KG1 (cell line): ENCODE measurements at regions not wholly inside any gene's neighbourhood (a gene's known extent, or its start where the extent isn't known, plus 50 kb on each side); places are given as distances from the start of the nearest gene placed in this dataset.

ENCODE experiments used
- DNase-seq: peaks from one replicate; lab custom pipeline; 2025; lab: John Stamatoyannopoulos, UW

DNA sequence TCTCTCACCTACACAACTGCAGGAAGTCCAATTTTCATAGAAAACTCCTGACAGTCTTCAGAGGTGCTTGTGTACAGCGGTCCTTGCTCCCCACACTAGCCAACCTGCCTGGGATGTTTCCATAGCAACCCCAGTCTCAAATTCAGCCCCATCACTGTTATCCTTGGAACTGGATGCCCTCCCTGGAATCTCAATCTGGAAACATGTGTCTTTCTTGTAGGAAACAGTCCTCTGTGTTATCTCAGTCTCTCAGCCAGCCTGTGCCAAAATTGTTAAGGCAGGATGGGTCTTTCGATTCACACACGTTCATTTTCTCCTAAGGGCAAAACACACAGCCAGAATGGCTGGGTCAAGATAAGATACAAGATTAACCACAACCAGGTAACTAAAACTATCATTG is 295.5 kb upstream of the RND3 start:
- DNase-seq, result no peak

DNA sequence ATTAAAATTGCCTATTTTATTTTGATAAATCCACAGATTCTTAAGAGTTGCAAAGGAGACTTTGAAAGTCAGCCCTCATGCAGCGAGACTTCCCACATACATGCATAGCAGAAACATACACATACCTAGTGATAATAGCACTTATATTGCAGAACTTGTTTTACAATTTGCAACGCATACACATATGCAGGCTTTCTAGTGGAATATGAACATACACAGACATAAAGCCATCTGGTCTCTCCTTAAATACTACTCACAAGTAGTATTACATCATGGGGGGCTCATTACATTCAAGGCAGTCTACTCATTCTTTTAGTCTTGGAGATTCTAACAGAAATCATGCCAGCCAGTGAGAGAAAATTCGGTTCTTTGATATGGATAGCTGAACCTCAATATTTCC is 295.1 kb upstream of the RND3 start:
- no peak for DNase-seq

DNA sequence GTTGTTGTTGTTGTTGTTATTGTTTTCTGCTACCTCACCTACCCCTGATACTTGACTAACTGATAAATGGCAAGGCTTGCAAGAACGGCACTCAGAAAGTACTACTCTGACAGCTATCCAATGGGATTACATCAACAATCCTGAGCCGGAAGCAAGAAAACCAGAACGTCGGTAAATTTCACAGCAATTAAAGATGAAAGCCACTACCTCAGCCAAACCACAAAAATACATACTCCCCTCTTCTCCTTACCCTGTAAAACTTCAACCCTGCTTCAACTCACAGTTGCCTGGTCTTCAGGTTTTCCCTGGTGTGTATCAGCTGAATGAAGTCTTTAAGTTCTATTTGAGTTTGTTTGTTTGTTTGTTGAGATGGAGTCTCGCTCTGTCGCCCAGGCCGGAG is 293.7 kb upstream of the RND3 start:
- DNase-seq, result no peak

DNA sequence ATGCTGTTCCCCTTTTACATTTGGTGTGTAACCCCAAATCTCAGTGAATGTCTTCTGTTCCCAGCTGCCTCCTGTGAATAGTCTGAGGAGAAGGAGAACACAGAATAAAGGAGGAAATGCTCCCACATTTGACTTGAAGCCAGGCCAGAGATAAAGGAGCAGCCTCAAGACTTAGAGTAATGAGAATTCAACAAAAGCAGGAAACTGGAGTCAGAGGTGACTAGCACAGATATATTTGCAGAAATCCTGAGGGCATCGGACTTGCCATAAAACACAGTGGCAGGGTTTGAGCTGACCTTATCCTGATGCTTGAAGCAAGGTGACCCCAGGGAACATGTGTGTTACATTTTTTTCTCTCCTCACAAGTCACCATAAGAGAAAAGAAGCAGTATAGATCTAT is 291.4 kb upstream of the RND3 start:
- DNase-seq, result no peak

DNA sequence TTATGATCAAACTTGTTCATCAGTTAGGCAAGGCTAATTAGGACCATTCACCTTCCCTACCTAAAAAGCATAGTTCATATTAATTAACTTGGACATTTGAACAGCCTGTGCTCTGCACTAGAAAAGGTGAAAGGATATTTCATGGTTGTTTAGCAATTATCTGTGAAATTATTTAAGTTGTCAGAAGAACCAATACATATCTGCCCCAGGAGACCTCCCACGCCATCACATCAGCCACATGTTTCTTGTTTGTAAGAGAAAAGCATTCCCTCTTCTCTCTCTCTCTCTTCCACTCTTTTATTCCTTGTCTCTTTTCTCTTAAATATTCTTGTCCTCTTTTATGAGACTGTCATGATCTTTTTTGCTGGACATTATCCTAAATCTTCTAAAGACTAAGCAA is 282.0 kb upstream of the RND3 start:
- no peak for DNase-seq

DNA sequence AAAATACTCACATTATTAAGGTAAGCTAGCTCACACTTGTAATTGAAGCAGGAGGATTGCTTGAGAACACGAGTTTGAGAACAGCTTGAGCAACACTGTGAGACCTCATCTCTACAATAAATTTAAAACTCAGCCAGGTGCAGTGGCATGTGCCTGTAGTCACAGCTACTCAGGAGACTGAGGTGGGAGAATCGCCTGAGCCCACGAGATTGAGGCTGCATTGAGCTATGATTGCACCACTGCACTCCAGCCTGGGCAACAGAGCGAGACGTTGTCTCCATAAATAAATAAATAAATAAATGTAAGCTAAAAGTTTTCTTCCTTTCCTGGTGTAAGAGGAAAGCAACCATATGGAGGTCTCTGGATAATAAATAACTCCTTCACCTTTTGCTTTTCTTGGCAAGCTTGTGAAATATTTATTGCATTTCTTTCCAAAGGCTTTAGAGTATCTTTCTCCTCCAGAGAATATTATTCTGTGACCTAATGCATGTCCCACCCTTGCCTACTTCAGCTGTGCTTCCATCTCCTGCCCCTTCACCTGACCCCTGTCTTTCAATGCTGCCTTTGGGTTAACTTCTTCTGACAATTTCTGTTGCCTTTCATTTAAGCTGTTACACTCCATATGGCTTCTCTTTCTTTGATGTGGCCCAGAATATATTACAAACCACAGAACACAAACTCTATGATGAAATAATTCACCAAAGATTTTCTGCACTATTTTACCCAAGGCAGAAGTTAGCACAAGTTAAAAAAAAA is 280.7 kb upstream of the RND3 start:
- no peak for DNase-seq

DNA sequence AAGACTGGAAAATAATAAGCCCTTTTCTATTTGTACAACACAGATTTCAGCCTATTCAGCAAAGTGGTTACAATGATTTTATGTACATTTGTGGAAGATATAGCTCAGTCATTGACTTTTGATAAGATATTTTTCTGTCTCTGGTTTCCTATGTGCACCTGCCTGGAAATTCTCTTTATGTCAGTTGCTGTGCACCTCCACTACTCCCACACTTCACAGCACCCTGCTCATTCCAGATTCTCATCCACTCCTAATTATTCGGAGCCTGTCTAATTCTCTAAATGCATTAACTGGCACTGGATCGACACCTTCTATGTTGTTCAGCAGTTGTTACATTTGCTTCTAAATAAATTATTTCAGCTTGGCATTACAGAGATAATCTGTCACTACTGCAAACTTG is 275.1 kb upstream of the RND3 start:
- DNase-seq, result no peak

DNA sequence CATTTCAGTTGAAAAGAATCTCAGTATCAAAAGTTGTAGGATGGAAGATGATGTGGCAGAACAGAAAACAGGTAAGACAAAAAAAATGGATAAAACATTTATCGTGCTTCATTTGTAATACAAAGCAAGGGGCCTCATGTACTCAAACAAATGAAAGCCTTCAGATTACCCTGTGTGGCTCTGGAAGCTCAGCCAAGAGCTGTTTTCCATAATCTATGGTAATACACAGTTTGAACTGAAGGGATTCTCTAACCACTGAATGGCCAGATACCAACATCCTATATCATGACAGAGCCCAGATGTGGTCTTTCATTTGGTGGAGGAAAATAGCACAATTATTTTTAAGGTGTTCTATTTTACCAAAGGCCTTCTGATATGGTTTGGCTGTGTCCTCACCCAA is 272.1 kb upstream of the RND3 start:
- DNase-seq, result no peak

DNA sequence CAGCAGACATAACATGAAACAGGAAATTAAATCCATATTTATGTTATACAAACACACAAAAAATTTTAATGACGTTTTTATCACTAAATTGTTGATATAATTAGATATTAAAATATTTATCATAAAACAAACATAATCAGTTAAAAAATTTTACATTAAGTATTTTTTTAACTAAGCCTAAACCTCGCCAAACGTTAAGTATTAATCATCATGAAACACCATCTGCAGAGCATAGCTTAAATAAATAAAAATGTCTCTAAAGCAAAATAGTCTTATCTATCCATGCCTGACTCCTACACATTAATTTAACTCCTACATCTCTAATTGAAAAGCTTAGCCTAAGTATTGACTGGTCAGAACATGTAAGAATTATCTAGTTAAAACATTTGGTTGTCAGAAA is 271.6 kb upstream of the RND3 start:
- DNase-seq, result no peak

DNA sequence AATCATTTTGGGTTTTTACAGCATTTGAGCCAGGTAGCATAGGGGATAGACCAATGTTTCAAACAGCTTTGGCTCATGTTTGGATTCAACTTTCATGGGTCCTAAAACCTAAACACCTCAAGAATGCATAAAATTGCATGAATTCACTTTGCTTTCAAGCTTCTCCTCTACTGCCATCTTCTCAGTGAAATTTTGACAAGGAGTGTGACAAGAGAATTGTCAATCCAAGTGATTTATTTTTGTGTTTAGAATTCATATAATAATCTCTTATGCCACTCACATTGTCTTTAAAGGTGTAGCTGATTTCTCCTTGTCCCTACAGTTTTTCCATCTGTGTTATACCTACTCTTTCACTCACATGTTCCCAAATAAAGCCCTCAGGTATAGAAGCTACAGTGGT is 264.8 kb upstream of the RND3 start:
- no peak for DNase-seq

DNA sequence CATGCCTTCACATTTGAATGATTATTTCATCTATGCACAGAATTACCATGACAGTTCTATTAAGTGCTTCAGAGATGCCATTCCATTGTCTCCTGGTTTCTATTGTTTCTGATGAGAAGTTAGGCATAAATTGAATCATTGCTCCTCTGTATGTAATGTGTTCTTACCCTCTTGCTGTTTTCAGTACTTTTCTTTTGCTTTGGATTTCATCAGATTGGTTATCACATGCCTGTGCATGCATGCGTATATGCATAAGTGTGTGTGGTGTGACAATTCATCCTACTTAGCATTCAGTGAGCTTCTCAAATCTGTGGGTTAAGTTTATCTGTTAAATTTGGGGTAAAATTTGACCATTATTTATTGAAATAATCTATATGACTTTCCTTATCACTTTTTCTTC is 263.3 kb upstream of the RND3 start:
- DNase-seq, result no peak

DNA sequence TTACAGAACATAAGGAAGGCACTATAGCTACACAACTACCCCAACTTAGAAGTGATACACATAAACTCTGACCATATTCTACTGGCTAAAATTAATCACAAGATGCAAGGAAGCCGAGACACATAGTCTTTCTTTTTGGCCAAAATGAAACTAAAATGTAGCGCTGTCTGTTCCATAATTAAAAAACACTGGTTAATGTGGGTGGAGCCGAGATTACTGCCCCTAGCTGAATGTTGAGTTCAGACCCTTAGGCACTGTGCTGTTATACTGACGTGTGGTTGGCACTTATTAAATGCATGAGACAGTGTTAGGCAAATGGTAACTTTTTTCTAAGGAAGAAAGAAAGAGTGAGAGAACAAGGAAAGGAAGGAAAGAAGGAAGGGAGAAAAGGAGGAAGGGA is 254.6 kb upstream of the RND3 start:
- DNase-seq, result no peak

DNA sequence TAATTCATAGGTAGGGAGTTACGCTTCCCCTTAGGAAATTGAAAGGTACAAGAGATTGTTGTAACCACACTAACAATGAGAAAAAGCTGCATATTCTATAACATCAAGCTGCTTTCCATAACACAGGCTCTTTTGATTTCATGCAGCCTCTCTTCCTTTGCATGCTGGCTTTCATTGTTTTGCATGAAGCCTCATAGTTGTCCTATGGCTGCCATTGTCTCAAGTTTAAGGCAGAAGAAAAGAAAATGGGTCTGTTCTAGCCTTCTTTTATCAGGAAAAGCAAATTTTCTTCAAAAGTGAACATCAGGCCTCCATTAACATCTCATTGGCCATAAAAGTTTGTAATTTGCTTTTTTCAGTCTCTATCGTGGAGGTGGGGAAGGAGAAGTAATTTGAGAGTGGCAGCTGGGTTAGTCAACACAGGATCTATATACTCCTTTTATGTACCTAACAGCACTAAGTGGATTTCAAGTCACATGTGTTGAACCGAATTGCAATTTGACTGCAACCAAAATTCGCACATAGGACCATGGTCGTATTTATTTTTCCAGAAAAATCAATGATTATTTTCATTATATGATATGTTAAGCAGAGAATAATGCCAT is 248.5 kb upstream of the RND3 start:
- no peak for DNase-seq

DNA sequence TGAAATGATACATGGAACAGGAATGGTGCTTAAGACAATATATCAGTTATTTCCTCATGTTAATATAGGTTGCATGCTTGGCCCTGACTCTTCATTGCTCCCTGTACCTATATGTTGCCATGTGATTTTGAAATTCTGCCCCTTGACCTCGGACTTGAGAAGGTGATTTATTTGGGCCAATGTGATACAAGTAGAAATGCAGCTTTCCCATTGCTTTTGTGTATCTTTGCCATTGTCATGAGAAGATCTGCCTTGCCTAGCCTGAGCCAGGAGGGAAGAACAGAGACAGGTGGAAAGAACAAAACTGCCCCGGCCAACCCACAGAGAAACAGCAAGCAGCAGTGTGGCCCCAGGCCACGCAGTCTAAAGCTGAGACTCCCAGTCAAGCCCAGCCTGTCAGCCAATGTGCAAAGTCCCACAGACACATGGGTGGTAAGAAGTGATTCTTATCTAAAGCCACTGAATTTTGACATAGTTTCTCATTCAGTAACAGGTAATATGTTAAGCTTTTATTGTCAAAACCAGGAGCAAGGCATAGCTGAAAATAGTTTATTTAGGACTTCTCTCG is 245.7 kb upstream of the RND3 start:
- DNase-seq, result no peak

DNA sequence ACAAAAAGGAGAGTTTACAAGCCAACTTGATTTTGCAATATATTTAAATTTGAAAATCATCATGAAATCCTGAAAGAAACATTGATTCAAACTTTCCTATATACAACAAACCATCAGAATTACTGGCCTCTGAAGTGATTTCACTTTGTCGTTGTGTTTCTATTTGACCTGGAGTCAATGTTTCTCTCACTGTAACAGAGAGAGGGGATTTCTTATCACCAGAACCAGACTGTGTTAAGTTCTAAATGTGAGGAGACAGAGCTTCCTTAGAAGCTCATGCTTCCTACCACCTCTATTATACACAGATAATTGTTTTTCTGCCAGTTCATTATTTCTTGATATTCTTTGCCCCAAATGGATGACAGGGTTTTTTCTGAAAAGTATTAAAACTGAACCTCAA is 245.0 kb upstream of the RND3 start:
- DNase-seq, result no peak

DNA sequence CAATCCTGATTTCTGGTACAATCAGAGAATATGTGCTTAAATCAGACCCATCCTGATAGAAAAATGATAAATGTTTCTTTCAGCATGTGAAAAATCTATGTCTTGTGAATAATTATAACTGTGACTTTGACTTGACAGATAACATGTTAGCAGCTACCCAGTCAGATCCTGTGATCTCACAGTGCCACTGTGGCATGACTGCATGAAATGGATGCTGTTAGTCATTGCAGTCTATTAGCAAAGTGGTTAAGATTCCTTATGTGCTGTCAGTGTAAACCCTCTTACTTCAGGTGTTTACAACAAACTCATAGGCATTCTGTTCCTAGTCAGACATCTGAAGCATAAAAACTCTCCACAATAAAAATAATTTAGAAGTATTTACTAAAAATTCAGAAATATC is 244.6 kb upstream of the RND3 start:
- no peak for DNase-seq

DNA sequence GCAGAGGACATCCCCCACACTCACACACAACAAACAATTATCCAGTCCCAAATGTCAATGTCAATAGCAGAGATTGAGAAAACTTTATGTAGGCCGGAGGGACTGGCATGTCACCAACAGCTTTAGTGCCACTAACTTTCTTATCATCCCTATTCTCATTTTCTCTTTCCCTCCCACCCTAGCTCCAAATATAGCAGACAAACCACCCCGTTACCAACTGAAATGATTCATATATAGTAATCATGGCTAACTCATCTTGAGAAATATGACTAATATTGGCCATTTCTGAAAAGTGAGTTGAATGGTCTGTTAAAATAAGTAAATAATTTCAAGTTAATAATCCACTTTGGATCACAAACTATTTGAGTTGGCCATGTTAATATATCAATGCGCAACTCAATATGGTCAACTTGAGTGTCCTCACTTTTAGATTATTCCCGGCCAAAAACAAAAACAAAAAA is 242.1 kb upstream of the RND3 start:
- DNase-seq, result no peak

DNA sequence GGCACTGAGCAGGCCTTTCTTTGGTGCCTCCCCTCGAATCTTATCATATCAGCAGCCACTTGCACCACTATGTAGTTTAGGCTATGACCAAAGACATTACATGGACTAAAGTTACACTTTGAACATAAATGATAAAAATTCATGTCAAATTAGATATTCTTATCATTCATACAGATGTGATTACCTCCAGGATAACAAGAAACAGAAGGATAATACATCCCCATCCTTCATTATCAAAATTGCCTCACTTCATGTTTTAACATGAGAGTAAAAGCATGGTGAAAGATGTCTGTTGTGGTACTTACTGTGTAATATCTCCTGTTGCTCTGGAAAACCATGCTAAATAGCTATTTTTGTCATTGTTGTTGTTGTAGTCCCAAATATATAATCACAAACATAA is 230.8 kb upstream of the RND3 start:
- DNase-seq, result no peak

DNA sequence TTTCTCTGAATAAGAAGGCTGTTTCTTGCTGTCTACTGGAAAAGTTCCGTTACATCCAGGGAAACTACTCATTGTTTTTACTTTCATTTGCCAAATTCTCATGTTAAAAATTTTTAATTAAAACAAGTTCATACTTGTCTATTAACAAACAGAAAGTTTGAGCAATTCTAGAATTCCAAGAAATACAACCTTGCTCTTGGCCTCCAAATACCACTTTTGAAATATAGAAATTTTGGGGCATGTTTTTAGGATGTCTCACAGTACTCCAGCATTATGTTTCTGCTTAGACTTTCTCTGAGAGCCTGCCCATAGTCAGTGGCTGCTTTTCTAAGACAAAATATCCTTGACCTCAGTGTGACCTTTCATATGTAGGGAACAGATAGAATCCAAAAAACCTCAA is 228.7 kb upstream of the RND3 start:
- DNase-seq, result no peak

DNA sequence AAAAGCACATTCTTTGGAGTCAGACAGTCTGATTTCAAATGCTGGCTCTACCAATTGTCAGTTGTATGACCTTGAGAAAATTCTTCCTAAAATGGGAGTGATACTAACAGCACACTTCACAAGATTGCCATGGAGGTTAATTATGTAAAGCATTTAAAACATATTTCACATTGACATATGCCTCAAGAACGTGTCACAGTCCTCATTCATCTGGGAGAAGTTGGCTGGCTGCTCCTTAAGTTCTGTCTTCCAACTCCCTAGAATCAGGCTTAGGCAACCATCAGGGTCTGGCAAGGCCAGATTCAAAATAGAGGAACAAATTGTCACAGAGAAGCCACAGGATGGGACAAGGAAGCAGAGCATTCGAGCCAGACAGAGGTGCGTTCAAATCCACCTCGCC is 228.0 kb upstream of the RND3 start:
- DNase-seq, result no peak

DNA sequence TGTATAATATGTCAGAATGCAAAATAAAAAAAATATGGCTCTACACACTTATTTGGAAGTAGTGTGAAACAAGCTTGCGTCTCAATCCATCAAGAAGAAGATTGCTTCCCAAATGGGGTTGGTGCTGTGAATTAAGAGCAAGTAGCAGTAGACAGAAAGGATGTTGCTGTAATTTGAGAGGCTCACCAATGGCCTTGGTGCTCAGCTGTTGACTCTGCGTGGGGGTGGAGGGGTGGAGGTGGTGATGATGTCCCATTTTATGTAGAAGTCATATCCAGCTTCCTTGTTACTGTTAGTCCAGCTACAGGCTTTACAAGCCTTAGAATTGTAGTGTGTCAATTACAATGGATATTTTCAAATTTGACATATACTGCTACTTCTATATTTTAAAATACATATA is 223.4 kb upstream of the RND3 start:
- no peak for DNase-seq

DNA sequence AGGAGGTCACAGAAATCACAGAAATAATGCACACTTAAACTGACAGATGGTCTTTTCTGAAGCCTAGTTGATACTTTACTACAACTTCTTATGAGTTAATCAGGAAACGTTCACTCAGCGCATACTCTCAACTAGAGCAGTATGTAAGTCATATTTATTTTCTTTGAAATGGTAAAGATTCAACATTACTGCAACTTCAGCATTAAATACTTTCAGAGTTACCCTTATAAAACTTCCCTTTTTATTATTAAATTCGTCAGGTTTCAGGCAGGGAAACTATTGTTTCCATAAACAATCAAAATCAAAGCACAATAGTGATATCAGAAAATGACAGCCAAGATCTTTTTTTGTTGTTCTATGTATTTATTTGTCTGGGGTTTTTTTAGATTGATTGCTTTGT is 222.6 kb upstream of the RND3 start:
- DNase-seq, result no peak

DNA sequence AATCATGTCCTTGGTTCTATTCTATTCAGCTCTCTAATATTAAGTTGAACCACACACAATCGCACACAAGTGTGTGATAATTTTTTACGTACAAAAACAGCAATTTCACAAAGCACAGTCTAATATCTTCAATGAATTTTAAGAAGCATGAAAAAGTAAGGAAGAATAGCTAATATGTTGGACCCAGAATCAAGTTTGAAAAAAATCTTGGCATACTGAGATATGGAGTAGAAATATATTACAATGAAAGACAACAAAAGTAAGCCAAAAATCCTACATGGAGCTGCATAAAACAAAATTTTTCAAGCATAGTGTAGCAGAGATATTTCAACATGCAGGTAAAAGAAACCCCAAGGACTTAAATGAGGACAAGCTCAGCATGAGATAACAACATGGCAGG is 219.1 kb upstream of the RND3 start:
- DNase-seq, result no peak

DNA sequence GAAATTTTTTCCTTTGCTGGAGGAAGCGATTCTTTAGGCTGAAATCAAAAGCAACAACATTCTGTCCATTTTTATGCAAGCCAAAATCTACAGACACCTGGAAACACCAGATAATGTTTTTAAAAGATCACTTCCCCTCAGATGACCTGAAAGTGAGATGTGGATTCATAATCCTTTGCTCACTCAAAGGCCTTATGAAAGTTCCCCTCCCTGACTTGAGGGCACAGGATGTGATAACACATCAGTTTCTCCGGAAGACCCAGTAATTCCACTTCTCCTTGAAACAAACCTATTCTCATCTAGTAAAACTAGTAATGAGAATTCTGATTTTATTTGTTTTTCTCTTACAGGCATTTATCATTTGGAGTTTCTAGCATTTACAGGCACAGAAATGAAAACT is 218.3 kb upstream of the RND3 start:
- DNase-seq, result no peak
